HG03097 (cell line): ENCODE measurements at regions not wholly inside any gene's neighbourhood (a gene's known extent, or its start where the extent isn't known, plus 50 kb on each side); places are given as distances from the start of the nearest gene placed in this dataset.

Experiments
- ATAC-seq: cut with Tn5 transposase; IDR thresholded peaks from one replicate; pipeline ENCODE4 v1.9.1; 2021; ENCODE audit not compliant: unreplicated experiment, low FRiP score

DNA sequence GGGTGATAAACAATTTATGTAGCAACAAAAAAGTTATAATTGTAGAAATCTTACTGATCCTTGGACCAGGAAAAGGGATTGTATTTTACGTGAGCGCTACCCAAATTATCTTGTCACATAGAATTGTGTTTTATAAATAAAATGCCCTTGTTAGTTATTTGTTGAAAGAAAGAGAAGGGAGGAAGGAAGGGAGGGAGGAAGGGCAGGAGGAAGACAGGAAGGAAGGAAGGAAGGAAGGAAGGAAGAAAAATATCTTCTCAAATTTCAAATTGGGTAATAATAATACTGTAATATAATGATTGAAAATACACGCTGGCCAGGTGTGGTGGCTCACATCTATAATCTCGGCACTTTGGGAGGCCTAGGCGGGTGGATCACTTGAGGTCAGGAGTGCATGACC is 206.2 kb upstream of the TLL1 start:
- no peak for ATAC-seq

DNA sequence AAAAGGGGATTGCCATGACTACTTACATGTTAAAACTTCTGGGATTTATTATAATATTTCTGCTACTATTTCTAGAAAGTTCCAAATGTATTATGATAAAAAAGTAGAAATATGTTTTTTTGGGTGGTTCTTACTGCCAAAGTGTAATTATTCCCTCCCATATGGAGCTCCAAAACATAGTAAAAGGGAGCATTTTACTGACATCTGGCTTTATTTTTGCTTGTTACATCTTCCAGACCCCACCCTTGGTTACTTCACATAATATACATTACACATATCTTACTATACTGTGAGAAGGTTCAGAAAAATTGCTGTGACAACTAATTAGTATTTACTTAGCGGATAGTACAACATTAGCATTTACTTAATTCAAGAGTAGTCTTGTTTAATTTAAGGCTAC is 205.1 kb upstream of the TLL1 start:
- ATAC-seq = no peak

- no peak for ATAC-seq
Observed at GRCh38 chr4:165668694-165669093, 204.3 kb upstream of the TLL1 start.

DNA sequence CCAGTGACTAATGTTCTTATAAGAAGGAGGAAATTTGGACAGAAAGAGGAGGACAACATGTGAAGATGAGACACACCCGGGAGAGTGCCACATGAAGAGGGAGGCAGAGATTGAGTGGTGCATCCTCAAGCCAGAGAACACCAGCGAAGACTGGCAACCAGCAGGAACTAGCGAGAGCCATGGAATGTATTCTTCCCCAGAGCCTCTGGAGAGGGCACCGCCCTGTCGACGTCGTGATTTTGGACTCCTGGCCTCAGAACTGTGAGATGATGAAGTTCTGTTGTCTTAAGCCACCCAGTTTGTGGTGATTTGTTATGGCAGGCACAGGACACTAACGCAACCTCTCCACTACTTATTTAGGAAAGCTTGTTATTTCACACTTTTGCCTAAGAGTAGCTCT is 196.0 kb upstream of the TLL1 start:
- no peak for ATAC-seq

- no peak for ATAC-seq
Observed at GRCh38 chr4:165678236-165678935, 194.7 kb upstream of the TLL1 start.

GRCh38 chr4:165678936-165679325 is 194.1 kb upstream of the TLL1 start:
- ATAC-seq = no peak

DNA sequence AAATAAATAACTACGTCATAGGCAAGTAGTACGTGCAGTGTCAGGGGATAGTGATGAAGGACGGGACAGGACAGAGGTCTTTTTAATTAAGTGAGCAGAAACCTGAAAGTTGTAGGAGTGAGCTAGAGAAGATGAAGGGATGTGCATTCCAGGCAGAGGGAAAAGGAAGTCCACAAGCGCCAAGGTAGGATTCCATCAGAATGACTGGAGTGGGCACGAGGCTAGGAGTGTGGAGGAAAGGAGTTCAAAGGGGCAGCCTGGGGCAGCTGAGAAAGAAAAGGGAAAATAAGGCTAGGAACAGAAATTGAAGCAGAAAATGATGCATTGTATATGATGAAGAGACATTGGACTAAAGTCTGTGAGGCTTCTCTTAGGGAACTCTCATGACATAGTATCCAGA is 192.2 kb upstream of the TLL1 start:
- ATAC-seq = no peak

DNA sequence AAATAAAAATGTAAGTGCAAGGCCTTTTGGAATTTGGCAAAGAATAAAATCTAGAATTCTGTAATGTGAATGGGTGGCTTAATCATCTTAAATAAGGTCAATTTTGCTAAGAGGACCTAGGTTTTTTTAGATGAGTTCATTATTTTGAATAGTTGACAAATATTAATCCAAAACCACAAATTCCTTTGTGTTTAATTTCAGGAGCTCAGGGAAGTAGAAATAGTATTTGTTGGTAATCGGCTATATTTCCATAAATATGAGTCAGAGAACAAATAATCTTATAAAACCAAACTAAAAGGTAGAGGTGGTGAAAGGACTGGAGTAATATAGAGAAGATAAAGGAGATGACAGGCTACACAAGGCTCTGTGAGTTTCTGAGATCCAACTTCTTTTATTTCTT is 190.4 kb upstream of the TLL1 start:
- no peak for ATAC-seq

GRCh38 chr4:165684177-165684805 is 188.7 kb upstream of the TLL1 start:
- no peak for ATAC-seq

- no peak for ATAC-seq
Observed at GRCh38 chr4:165686756-165687155, 186.3 kb upstream of the TLL1 start.

DNA sequence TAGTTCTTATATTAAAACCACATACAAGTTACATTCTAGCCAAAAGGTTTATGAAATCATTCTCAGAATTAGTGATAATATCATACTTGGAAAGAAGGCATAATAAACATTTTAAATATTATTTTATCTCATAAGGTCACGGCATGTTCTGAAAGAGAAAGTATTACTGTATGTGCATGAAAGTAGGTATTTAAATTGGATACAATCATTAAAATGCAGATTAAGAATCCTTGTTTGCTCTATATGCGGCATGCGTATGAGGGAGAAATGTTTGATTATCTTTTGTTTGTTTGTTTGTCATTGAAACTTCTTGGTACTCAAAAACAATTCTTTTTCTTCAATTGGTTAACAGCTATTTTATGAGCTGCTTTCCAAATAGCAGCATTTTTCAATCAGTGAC is 183.9 kb upstream of the TLL1 start:
- ATAC-seq = no peak

- no peak for ATAC-seq
Observed at GRCh38 chr4:165692082-165692481, 181.0 kb upstream of the TLL1 start.

DNA sequence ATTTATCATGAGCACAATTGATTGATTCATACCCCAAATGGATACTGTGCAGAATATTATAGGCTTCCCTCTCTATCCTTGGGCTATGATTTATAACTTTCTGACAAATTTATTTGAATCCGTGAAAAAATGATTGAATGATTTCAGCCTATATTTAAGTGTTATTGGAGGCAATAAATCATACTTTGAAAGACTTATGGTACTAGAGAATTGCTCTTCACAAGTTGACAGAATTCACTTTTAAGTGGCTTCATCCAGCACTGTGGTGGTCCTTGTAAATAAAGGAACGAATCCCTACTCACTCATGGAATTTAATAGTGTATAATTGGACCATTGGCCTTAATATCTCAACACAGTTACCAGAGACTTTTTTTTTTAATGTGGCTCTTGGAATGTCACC is 174.8 kb upstream of the TLL1 start:
- ATAC-seq = no peak

- ATAC-seq = no peak
Observed at GRCh38 chr4:165699055-165699454, 174.0 kb upstream of the TLL1 start.

GRCh38 chr4:165700855-165701254 is 172.2 kb upstream of the TLL1 start:
- ATAC-seq = no peak

- no peak for ATAC-seq
Observed at GRCh38 chr4:165707128-165707527, 165.9 kb upstream of the TLL1 start.

DNA sequence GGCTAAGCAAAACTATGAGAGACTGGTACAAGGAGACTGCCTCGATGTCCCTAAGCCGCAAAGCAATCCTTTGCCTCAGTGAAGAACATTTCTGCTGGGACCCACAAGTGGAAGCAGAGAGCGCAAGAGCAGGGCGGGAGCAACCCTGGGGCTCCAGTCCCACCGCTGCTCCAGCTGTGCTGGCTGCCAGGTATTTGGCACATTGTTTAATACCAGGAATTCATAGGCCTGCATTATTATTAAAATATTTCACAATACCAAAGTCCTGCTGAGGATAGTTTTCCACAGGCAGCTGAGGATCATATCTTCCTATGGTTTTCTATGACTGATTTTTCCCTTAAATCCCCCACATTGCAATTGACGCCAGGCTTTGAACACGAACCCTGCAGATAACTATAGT is 163.5 kb upstream of the TLL1 start:
- ATAC-seq = no peak

GRCh38 chr4:165709973-165710526 is 163.0 kb upstream of the TLL1 start:
- no peak for ATAC-seq

DNA sequence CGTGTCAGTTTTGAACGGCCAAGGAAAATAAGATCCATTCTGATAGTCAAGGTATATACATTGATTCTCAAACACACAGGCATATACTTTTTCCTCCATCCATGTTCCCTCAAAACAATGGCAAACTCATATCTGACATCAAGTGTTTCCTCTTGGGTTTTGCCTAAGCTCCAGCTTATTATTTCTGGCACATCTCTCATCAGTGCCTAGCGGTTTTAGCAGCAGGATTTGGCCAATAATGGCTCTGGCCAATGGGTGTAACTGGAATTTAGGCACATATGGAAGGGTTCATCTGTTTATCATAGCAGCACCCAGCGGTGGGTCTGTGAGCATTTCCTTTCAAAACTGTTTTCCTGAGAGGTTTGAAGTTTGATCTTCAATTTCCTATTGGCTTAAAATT is 161.6 kb upstream of the TLL1 start:
- ATAC-seq = no peak

DNA sequence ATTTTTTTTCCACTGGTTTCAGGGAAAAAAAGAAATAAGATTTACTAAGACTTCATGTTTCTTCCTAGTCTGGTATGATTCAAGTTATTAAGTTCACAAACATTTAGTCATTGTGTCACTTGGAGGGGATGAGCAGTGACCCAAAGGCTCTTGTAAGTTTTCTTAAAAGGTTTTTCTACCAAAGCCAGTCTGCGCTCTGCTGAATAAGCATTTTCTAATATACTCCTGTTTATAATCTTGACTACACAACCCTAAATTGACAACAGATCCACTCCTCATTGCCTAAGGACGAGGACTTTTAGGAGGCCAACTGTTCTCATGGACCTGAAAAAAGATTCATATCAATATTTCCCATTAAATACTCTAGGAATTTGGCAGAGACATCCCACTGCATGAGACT is 161.1 kb upstream of the TLL1 start:
- no peak for ATAC-seq

DNA sequence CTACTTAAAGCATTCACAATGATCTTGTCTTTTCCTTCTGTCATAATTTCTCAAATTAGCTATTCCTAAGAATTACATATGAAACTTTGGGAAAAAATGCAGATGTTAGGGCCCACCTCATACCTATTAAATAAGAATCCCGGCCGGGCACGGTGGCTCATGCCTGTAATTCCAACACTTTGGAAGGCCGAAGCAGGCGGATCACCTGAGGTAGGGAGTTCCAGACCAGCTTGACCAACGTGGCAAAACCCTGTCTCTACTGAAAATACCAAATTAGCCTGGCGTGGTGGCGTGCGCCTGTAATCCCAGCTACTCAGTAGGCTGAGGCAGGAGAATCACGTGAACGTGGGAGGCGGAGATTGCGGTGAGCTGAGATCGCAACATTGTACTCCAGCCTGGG is 158.4 kb upstream of the TLL1 start:
- no peak for ATAC-seq

DNA sequence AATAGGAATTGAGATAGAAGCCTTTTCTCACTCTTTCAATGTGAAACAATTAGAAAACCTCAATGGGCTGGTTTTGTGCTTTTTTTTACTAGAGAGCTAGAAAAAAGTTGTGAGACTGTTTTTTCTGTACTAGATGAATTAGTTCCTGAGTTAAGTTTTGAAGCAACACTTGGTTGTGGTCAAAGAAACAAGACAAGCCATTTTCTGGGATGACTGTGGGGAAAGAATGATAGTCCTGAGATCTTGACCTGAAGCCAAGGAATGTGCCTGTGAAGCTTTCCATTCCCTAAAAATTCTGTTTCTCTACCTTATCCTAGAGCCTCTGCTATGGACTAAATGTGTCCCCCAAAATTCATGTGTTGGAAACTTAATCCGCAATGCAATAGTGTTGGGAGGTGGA is 157.8 kb upstream of the TLL1 start:
- ATAC-seq = no peak
